ENCODE measurements at regions not wholly inside any gene's neighbourhood (a gene's known extent, or its start where the extent isn't known, plus 50 kb on each side); places are given as distances from the start of the nearest gene placed in this dataset.

GRCh38 chr2:193088026-193088425, 893.3 kb upstream of the TMEFF2 start:
- no peak for TF ChIP-seq CTCF (IDR thresholded peaks at IDR 0.05)
- no peak for TF ChIP-seq POLR2AphosphoS5 (IDR thresholded peaks at IDR 0.05; ENCODE audit: low read depth, low read length)
- TF ChIP-seq NFIC (IDR thresholded peaks at IDR 0.05; ENCODE audit: borderline replicate concordance) = no peak
- no peak for TF ChIP-seq MEF2A (IDR thresholded peaks at IDR 0.05; ENCODE audit: borderline replicate concordance, low read depth)
- no peak for TF ChIP-seq REST (IDR thresholded peaks at IDR 0.05; ENCODE audit: low read depth, low read length)
- TF ChIP-seq YY1 (IDR thresholded peaks at IDR 0.05; ENCODE audit: low read depth) = no peak
- no peak for TF ChIP-seq RAD21 (IDR thresholded peaks at IDR 0.05; ENCODE audit: low read length)
- no peak for TF ChIP-seq CHD2 (IDR thresholded peaks at IDR 0.05; ENCODE audit: low read length, partially characterized antibody)
- TF ChIP-seq EZH2phosphoT487 (IDR thresholded peaks at IDR 0.05; ENCODE audit: borderline replicate concordance, low read depth) = no peak
- no peak for TF ChIP-seq SMC3 (IDR thresholded peaks at IDR 0.05; ENCODE audit: low read depth, low read length)
- TF ChIP-seq NRF1 (IDR thresholded peaks at IDR 0.05; ENCODE audit: low read depth, low read length) = no peak
- no peak for TF ChIP-seq EP300 (IDR thresholded peaks at IDR 0.05; ENCODE audit: borderline replicate concordance in 1 of 2, low read depth in 1 of 2, low read length in 1 of 2)
